Astrocyte (in vitro differentiated cells and primary cell): ENCODE measurements at regions not wholly inside any gene's neighbourhood (a gene's known extent, or its start where the extent isn't known, plus 50 kb on each side); places are given as distances from the start of the nearest gene placed in this dataset.

Experiments
- EZH2 ChIP-seq: IDR thresholded peaks from 2 replicates; pipeline ENCODE4 v1.6.1; 2012; ENCODE audit warnings: mild to moderate bottlenecking, low read length, inconsistent platforms; ENCODE audit not compliant: insufficient read depth
- TF ChIP-seq, protein P1 (sequence below): IDR thresholded peaks from 2 replicates; pipeline ENCODE4 v1.5.1; 2011; ENCODE audit warnings: low read depth, mild to moderate bottlenecking, inconsistent platforms, low read length, moderate library complexity; ENCODE audit not compliant: insufficient read depth

DNA sequence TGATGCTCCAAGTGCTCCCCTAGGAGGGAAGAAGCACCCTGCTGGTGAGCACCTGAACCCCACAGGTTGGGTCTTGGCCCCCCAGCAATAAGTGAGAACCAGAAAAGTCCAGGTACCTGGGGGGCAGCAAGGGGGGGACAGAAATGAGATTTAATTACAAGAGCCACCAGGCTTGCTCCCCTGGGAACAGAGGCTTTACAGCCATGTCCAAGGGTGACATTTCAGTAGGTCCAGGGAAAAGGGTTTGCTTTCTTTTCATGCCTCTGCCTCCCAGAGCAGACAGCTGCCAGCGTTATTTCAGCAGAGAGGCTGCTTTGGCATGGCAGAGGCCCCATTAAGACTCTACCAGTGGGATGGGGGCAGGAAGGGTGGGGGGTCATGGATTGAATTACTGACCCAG, 437.7 kb downstream of the BUD13 start:
- TF ChIP-seq, protein P1, sequence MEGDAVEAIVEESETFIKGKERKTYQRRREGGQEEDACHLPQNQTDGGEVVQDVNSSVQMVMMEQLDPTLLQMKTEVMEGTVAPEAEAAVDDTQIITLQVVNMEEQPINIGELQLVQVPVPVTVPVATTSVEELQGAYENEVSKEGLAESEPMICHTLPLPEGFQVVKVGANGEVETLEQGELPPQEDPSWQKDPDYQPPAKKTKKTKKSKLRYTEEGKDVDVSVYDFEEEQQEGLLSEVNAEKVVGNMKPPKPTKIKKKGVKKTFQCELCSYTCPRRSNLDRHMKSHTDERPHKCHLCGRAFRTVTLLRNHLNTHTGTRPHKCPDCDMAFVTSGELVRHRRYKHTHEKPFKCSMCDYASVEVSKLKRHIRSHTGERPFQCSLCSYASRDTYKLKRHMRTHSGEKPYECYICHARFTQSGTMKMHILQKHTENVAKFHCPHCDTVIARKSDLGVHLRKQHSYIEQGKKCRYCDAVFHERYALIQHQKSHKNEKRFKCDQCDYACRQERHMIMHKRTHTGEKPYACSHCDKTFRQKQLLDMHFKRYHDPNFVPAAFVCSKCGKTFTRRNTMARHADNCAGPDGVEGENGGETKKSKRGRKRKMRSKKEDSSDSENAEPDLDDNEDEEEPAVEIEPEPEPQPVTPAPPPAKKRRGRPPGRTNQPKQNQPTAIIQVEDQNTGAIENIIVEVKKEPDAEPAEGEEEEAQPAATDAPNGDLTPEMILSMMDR, result no peak
- TF ChIP-seq EZH2, result no peak
